HEK293 (cell line): ENCODE measurements at regions not wholly inside any gene's neighbourhood (a gene's known extent, or its start where the extent isn't known, plus 50 kb on each side); places are given as distances from the start of the nearest gene placed in this dataset.

Experiments
- CTCF ChIA-PET: fragments of 350-600 bp; formaldehyde crosslinking; extraction: SDS; loops from one replicate; lab custom pipeline; 2021; ENCODE audit warnings: antibody characterized with exemption; lab: Yijun Ruan, JAX
- POLR2A ChIA-PET: fragments of 300-600 bp; formaldehyde crosslinking; extraction: SDS; loops from one replicate; lab custom pipeline; 2020; ENCODE audit warnings: antibody characterized with exemption, inconsistent platforms; lab: Yijun Ruan, JAX
- H3K27ac ChIP-seq: fragments of 200-500 bp; sonication (Bioruptor generic); 2 replicates; pipeline ENCODE4 v1.5.1; 2014; ENCODE audit warnings: low read depth, low read length, control low read depth, inconsistent platforms; ENCODE audit errors: extremely low read depth
- H3K36me3 ChIP-seq, 2 experiments: fragments of 200-500 bp in 1 of 2; sonication (Bioruptor generic) in 1 of 2; 1 replicate in 1 of 2; 2 replicates in 1 of 2; pipeline ENCODE4 v1.5.1; 2014 to 2017; ENCODE audit warnings: inconsistent platforms in 2 of 2, low read length in 2 of 2; ENCODE audit not compliant: control insufficient read depth in 2 of 2, insufficient read depth in 1 of 2
- H3K4me1 ChIP-seq: fragments of 200-500 bp; sonication (Bioruptor generic); 2 replicates; pipeline ENCODE4 v1.5.1; 2014; ENCODE audit warnings: mild to moderate bottlenecking, low read length, inconsistent platforms; ENCODE audit not compliant: control insufficient read depth, insufficient read depth
- H3K4me3 ChIP-seq: 2 replicates; pipeline ENCODE4 v1.5.1; 2011; ENCODE audit warnings: low read depth, mild to moderate bottlenecking, control low read depth, low read length, moderate library complexity
- H3K9me3 ChIP-seq: fragments of 200-500 bp; sonication (Bioruptor generic); 2 replicates; pipeline ENCODE4 v1.5.1; 2014; ENCODE audit warnings: low read depth, low read length, inconsistent platforms; ENCODE audit not compliant: control insufficient read depth, insufficient read depth
- AEBP2 ChIP-seq: fragments of 450-650 bp; formaldehyde crosslinking; IDR thresholded peaks from 2 replicates; pipeline ENCODE4 v1.5.1; 2016; ENCODE audit warnings: missing biosample characterization, missing genetic modification characterization, borderline replicate concordance
- BCL11A ChIP-seq: fragments of 450-650 bp; formaldehyde crosslinking; IDR thresholded peaks from 2 replicates; pipeline ENCODE4 v1.5.1; 2016; ENCODE audit warnings: low read depth, missing biosample characterization, missing genetic modification characterization
- KLF1 ChIP-seq: fragments of 450-650 bp; formaldehyde crosslinking; IDR thresholded peaks from 2 replicates; pipeline ENCODE4 v1.5.1; 2016; ENCODE audit warnings: missing biosample characterization, missing genetic modification characterization
- PRDM1 ChIP-seq: fragments of 450-650 bp; formaldehyde crosslinking; IDR thresholded peaks from 2 replicates; pipeline ENCODE4; 2016; ENCODE audit warnings: missing biosample characterization, missing genetic modification characterization
- WT1 ChIP-seq: fragments of 450-650 bp; formaldehyde crosslinking; IDR thresholded peaks from 2 replicates; pipeline ENCODE4 v1.5.1; 2016; ENCODE audit warnings: missing biosample characterization, missing genetic modification characterization
- ZBTB17 ChIP-seq: fragments of 450-650 bp; formaldehyde crosslinking; IDR thresholded peaks from 2 replicates; pipeline ENCODE4 v1.5.1; 2016; ENCODE audit warnings: missing biosample characterization, missing genetic modification characterization
- ZBTB44 ChIP-seq: fragments of 450-650 bp; IDR thresholded peaks from 2 replicates; pipeline ENCODE4 v1.5.1; 2018; ENCODE audit warnings: missing biosample characterization, mild to moderate bottlenecking, missing genetic modification characterization
- ZEB2 ChIP-seq: fragments of 450-650 bp; formaldehyde crosslinking; IDR thresholded peaks from 2 replicates; pipeline ENCODE4 v1.5.1; 2016; ENCODE audit warnings: missing biosample characterization, missing genetic modification characterization
- ZFP37 ChIP-seq: fragments of 450-650 bp; formaldehyde crosslinking; IDR thresholded peaks from 2 replicates; pipeline ENCODE4 v1.5.1; 2016; ENCODE audit warnings: missing biosample characterization, missing genetic modification characterization
- ZFP69B ChIP-seq: fragments of 450-650 bp; formaldehyde crosslinking; IDR thresholded peaks from 2 replicates; pipeline ENCODE4 v1.5.1; 2016; ENCODE audit warnings: missing biosample characterization, missing genetic modification characterization
- ZNF174 ChIP-seq: fragments of 450-650 bp; formaldehyde crosslinking; IDR thresholded peaks from 2 replicates; pipeline ENCODE4 v1.5.0; 2017; ENCODE audit warnings: missing biosample characterization, mild to moderate bottlenecking, missing genetic modification characterization
- ZNF354C ChIP-seq: fragments of 450-650 bp; formaldehyde crosslinking; IDR thresholded peaks from 2 replicates; pipeline ENCODE4 v1.5.1; 2016; ENCODE audit warnings: missing biosample characterization, missing genetic modification characterization, low read depth, borderline replicate concordance
- ZNF37A ChIP-seq: fragments of 450-650 bp; IDR thresholded peaks from 2 replicates; pipeline ENCODE4 v1.5.1; 2018; ENCODE audit warnings: missing biosample characterization, missing genetic modification characterization
- ZNF488 ChIP-seq: fragments of 450-650 bp; formaldehyde crosslinking; IDR thresholded peaks from 2 replicates; pipeline ENCODE4 v1.5.1; 2016; ENCODE audit warnings: missing biosample characterization, missing genetic modification characterization
- ZNF521 ChIP-seq: fragments of 450-650 bp; formaldehyde crosslinking; IDR thresholded peaks from 2 replicates; pipeline ENCODE4 v1.5.1; 2017; ENCODE audit warnings: missing biosample characterization, mild to moderate bottlenecking, missing genetic modification characterization
- ZNF560 ChIP-seq: fragments of 450-650 bp; formaldehyde crosslinking; IDR thresholded peaks from 2 replicates; pipeline ENCODE4 v1.5.1; 2017; ENCODE audit warnings: missing biosample characterization, missing genetic modification characterization, borderline replicate concordance
- ZNF701 ChIP-seq: fragments of 450-650 bp; formaldehyde crosslinking; IDR thresholded peaks from 2 replicates; pipeline ENCODE4 v1.5.1; 2016; ENCODE audit warnings: missing biosample characterization, missing genetic modification characterization
- ZNF747 ChIP-seq: fragments of 450-650 bp; formaldehyde crosslinking; IDR thresholded peaks from 2 replicates; pipeline ENCODE4 v1.5.1; 2016; ENCODE audit warnings: missing biosample characterization, missing genetic modification characterization
- ZNF830 ChIP-seq: fragments of 450-650 bp; IDR thresholded peaks from 2 replicates; pipeline ENCODE4 v1.5.0; 2018; ENCODE audit warnings: missing biosample characterization, missing genetic modification characterization, low read depth, mild to moderate bottlenecking, moderate library complexity
- ZNF837 ChIP-seq: fragments of 450-650 bp; formaldehyde crosslinking; IDR thresholded peaks from 2 replicates; pipeline ENCODE4 v1.5.1; 2016; ENCODE audit warnings: missing biosample characterization, missing genetic modification characterization
- TF ChIP-seq, protein P1 (sequence below): fragments of 450-650 bp; formaldehyde crosslinking; IDR thresholded peaks from 2 replicates; pipeline ENCODE4; 2016; ENCODE audit warnings: missing biosample characterization, missing genetic modification characterization
- TF ChIP-seq, protein P2 (sequence below): fragments of 450-650 bp; formaldehyde crosslinking; IDR thresholded peaks from 2 replicates; pipeline ENCODE4 v1.5.1; 2016; ENCODE audit warnings: missing biosample characterization, missing genetic modification characterization
- TF ChIP-seq, protein P3 (sequence below): fragments of 450-650 bp; formaldehyde crosslinking; IDR thresholded peaks from 2 replicates; pipeline ENCODE4 v1.5.1; 2016; ENCODE audit warnings: missing biosample characterization, missing genetic modification characterization

- H3K27ac ChIP-seq, result no peak overlapping the region
- POLR2A ChIA-PET, result no interaction called here
- no peak for TF ChIP-seq ZBTB17 (tag by site-specific recombination)
- TF ChIP-seq ZNF747 (tag by site-specific recombination), result no peak
- no peak for TF ChIP-seq ZEB2 (tag by site-specific recombination)
- no peak for TF ChIP-seq ZFP37 (tag by site-specific recombination)
- TF ChIP-seq, protein P1, sequence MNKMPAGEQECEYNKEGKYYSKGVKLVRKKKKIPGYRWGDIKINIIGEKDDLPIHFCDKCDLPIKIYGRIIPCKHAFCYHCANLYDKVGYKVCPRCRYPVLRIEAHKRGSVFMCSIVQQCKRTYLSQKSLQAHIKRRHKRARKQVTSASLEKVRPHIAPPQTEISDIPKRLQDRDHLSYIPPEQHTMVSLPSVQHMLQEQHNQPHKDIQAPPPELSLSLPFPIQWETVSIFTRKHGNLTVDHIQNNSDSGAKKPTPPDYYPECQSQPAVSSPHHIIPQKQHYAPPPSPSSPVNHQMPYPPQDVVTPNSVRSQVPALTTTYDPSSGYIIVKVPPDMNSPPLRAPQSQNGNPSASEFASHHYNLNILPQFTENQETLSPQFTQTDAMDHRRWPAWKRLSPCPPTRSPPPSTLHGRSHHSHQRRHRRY (tag by site-specific recombination), result no peak
- no peak for TF ChIP-seq ZNF354C (tag by site-specific recombination)
- no peak for TF ChIP-seq WT1
- TF ChIP-seq, all 188 proteins: peak for 0
- no peak overlapping the region for H3K4me3 ChIP-seq
- CTCF ChIA-PET, result interaction anchor here (0.6 to 0.8 kb wide), 4 partner anchors 22 to 1447 kb away, joined by 3 to 5 read pairs (median 3); no protein-coding TSS in a partner anchor
- no peaks in the 10 kb centered on the region for H3K9me3 ChIP-seq
- no peaks in the 10 kb centered on the region for H3K4me1 ChIP-seq
- H3K36me3 ChIP-seq, result no peaks in the 10 kb centered on the region
Measured at GRCh38 chr4:143084566-143084965, 100.2 kb upstream of the USP38 start.

- CTCF ChIA-PET, result interaction anchor here (0.6 to 0.8 kb wide), 4 partner anchors 22 to 1448 kb away, joined by 3 to 5 read pairs (median 3); no protein-coding TSS in a partner anchor
- Histone ChIP-seq H3K4me1 (no peaks in the 10 kb centered on the region), H3K27ac (no peak overlapping the region), H3K4me3 (no peak overlapping the region), H3K36me3 (no peaks in the 10 kb centered on the region), H3K9me3 (no peaks in the 10 kb centered on the region)
- no peak for TF ChIP-seq BCL11A
- TF ChIP-seq ZNF560 (tag by site-specific recombination), result no peak
- no peak for TF ChIP-seq ZNF488
- TF ChIP-seq ZNF830 (tag by site-specific recombination), result no peak
- TF ChIP-seq ZNF701 (tag by site-specific recombination), result no peak
- TF ChIP-seq ZNF174 (tag by site-specific recombination), result no peak
- no peak for TF ChIP-seq PRDM1 (tag by site-specific recombination)
- POLR2A ChIA-PET, result no interaction called here
Measured at GRCh38 chr4:143085224-143085623, 99.5 kb upstream of the USP38 start.

DNA sequence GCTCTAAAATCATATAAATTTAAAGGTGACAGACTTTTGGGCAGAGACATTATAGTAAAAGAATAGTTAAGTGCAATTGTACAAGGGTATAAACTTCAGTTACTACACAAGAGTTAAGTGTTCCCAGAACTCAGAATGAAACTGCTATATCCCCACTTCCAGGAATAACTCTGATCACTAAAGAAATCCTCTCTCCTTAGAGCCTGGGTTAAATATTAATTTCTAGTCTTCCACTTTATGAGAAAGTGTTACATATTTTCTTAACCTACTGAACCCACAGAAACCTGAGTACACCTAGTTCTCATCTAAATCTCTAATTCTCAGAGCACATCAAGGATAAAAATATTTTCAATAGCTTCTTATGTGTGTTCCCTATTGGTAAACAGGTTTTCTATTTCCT is 99.1 kb upstream of the USP38 start:
- Histone ChIP-seq H3K4me3 (no peak overlapping the region), H3K9me3 (no peaks in the 10 kb centered on the region), H3K36me3 (no peaks in the 10 kb centered on the region), H3K27ac (no peak overlapping the region), H3K4me1 (no peaks in the 10 kb centered on the region)
- CTCF ChIA-PET, result interaction anchor here (0.7 kb wide), 1 partner anchor 512 kb away, joined by 3 read pairs; no protein-coding TSS in a partner anchor
- POLR2A ChIA-PET, result no interaction called here
- TF ChIP-seq ZBTB44 (no peak), KLF1 (no peak), ZNF837 (tag by site-specific recombination) (no peak), ZFP69B (tag by site-specific recombination) (no peak), ZNF37A (tag by site-specific recombination) (no peak), ZNF174 (tag by site-specific recombination) (no peak), ZNF521 (tag by site-specific recombination) (no peak), AEBP2 (tag by site-specific recombination) (no peak)
- TF ChIP-seq, protein P2, sequence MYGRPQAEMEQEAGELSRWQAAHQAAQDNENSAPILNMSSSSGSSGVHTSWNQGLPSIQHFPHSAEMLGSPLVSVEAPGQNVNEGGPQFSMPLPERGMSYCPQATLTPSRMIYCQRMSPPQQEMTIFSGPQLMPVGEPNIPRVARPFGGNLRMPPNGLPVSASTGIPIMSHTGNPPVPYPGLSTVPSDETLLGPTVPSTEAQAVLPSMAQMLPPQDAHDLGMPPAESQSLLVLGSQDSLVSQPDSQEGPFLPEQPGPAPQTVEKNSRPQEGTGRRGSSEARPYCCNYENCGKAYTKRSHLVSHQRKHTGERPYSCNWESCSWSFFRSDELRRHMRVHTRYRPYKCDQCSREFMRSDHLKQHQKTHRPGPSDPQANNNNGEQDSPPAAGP (tag by site-specific recombination), result no peak
- TF ChIP-seq, protein P3, sequence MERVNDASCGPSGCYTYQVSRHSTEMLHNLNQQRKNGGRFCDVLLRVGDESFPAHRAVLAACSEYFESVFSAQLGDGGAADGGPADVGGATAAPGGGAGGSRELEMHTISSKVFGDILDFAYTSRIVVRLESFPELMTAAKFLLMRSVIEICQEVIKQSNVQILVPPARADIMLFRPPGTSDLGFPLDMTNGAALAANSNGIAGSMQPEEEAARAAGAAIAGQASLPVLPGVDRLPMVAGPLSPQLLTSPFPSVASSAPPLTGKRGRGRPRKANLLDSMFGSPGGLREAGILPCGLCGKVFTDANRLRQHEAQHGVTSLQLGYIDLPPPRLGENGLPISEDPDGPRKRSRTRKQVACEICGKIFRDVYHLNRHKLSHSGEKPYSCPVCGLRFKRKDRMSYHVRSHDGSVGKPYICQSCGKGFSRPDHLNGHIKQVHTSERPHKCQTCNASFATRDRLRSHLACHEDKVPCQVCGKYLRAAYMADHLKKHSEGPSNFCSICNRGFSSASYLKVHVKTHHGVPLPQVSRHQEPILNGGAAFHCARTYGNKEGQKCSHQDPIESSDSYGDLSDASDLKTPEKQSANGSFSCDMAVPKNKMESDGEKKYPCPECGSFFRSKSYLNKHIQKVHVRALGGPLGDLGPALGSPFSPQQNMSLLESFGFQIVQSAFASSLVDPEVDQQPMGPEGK, result no peak
